H9 (cell line): ENCODE measurements at regions not wholly inside any gene's neighbourhood (a gene's known extent, or its start where the extent isn't known, plus 50 kb on each side); places are given as distances from the start of the nearest gene placed in this dataset.

Source experiments
- DNase-seq: peaks from one replicate; pipeline ENCODE4 v3.0.0-alpha.2; 2017
- H2AFZ ChIP-seq: one replicate; pipeline ENCODE4 v1.6.1; 2013; ENCODE audit warnings: mild to moderate bottlenecking, low read length, control low read depth, moderate library complexity
- H2AK5ac ChIP-seq: 2 replicates; pipeline ENCODE4 v1.6.1; 2013; ENCODE audit warnings: low read length, control low read depth, mixed read lengths; ENCODE audit not compliant: insufficient read length
- H2BK120ac ChIP-seq: one replicate; pipeline ENCODE4 v1.6.1; 2013; ENCODE audit warnings: low read depth, mild to moderate bottlenecking, low read length, control low read depth, inconsistent platforms; ENCODE audit not compliant: poor library complexity, severe bottlenecking
- H2BK12ac ChIP-seq: 2 replicates; pipeline ENCODE4 v1.6.1; 2013; ENCODE audit warnings: low read length, control low read depth, mixed read lengths, low read depth; ENCODE audit not compliant: insufficient read length
- H2BK15ac ChIP-seq: 2 replicates; pipeline ENCODE4 v1.6.1; 2013; ENCODE audit warnings: low read depth, low read length, control low read depth
- H2BK20ac ChIP-seq: one replicate; pipeline ENCODE4 v1.6.1; 2013; ENCODE audit warnings: low read depth, mild to moderate bottlenecking, low read length, control low read depth, inconsistent platforms; ENCODE audit not compliant: poor library complexity, severe bottlenecking
- H2BK5ac ChIP-seq: 2 replicates; pipeline ENCODE4 v1.6.1; 2013; ENCODE audit warnings: low read length, control low read depth, mixed read lengths; ENCODE audit not compliant: insufficient read length
- H3K14ac ChIP-seq: 2 replicates; pipeline ENCODE4 v1.6.1; 2013; ENCODE audit warnings: low read length, control low read depth; ENCODE audit not compliant: insufficient read depth
- H3K18ac ChIP-seq: 2 replicates; pipeline ENCODE4 v1.6.1; 2013; ENCODE audit warnings: low read depth, mild to moderate bottlenecking, mixed read lengths, low read length, control low read depth; ENCODE audit not compliant: insufficient read length
- H3K23ac ChIP-seq: 2 replicates; pipeline ENCODE4 v1.6.1; 2013; ENCODE audit warnings: low read length, control low read depth, mixed read lengths, low read depth; ENCODE audit not compliant: insufficient read length
- H3K23me2 ChIP-seq: 2 replicates; pipeline ENCODE4 v1.6.1; 2013; ENCODE audit warnings: low read depth, mild to moderate bottlenecking, mixed read lengths, low read length, control low read depth; ENCODE audit not compliant: insufficient read length, poor library complexity, severe bottlenecking
- H3K27ac ChIP-seq: 2 replicates; pipeline ENCODE4 v1.5.1; 2013; ENCODE audit warnings: low read length, control low read depth, mixed read lengths, low read depth; ENCODE audit not compliant: insufficient read length
- H3K27me3 ChIP-seq: 2 replicates; pipeline ENCODE4 v1.6.1; 2013; ENCODE audit warnings: low read length, control low read depth, inconsistent platforms; ENCODE audit not compliant: insufficient read depth
- H3K4ac ChIP-seq: 2 replicates; pipeline ENCODE4 v1.6.1; 2013; ENCODE audit warnings: low read depth, mild to moderate bottlenecking, control low read depth, inconsistent platforms, low read length, moderate library complexity
- H3K4me1 ChIP-seq: 2 replicates; pipeline ENCODE4 v1.6.1; 2013; ENCODE audit warnings: low read length, control low read depth, inconsistent platforms; ENCODE audit not compliant: insufficient read depth
- H3K4me2 ChIP-seq: 2 replicates; pipeline ENCODE4 v1.6.1; 2013; ENCODE audit warnings: low read length, control low read depth, mixed read lengths; ENCODE audit not compliant: insufficient read length, insufficient read depth
- H3K56ac ChIP-seq: 2 replicates; pipeline ENCODE4 v1.6.1; 2013; ENCODE audit warnings: low read depth, mild to moderate bottlenecking, mixed read lengths, low read length, control low read depth; ENCODE audit not compliant: insufficient read length
- H3K79me1 ChIP-seq: 2 replicates; pipeline ENCODE4 v1.6.1; 2013; ENCODE audit warnings: low read depth, mild to moderate bottlenecking, moderate library complexity, low read length, control low read depth, inconsistent platforms; ENCODE audit not compliant: insufficient read depth, poor library complexity, severe bottlenecking
- H3K79me2 ChIP-seq: 2 replicates; pipeline ENCODE4 v1.6.1; 2013; ENCODE audit warnings: low read length, control low read depth, inconsistent platforms; ENCODE audit not compliant: insufficient read depth
- H3K9ac ChIP-seq: 2 replicates; pipeline ENCODE4 v1.6.1; 2013; ENCODE audit warnings: low read length, control low read depth, mixed read lengths; ENCODE audit not compliant: insufficient read length; ENCODE audit errors: extremely low read depth
- H3K9me3 ChIP-seq: one replicate; pipeline ENCODE4 v1.6.1; 2013; ENCODE audit warnings: low read depth, low read length, inconsistent platforms; ENCODE audit not compliant: control insufficient read depth
- H3T11ph ChIP-seq: one replicate; pipeline ENCODE4 v1.6.1; 2013; ENCODE audit warnings: mild to moderate bottlenecking, low read length, control low read depth, inconsistent platforms
- H4K20me1 ChIP-seq: one replicate; pipeline ENCODE4 v1.6.1; 2013; ENCODE audit not compliant: control insufficient read depth, insufficient read length, insufficient read depth
- H4K5ac ChIP-seq: 2 replicates; pipeline ENCODE4 v1.6.1; 2013; ENCODE audit warnings: low read depth, mild to moderate bottlenecking, mixed read lengths, low read length, control low read depth; ENCODE audit not compliant: insufficient read length
- H4K8ac ChIP-seq: replicated peaks from 2 replicates; pipeline ENCODE4 v1.6.1; 2013; ENCODE audit warnings: low read length, control low read depth, mixed read lengths, low read depth; ENCODE audit not compliant: insufficient read length
- H4K91ac ChIP-seq: 2 replicates; pipeline ENCODE4 v1.6.1; 2013; ENCODE audit warnings: low read depth, mild to moderate bottlenecking, moderate library complexity, mixed read lengths, low read length, control low read depth; ENCODE audit not compliant: insufficient read length
- H3K27ac Mint-ChIP-seq, 3 experiments: 2 replicates in 2 of 3; 3 replicates in 1 of 3; pipeline ENCODE4 v1.8.0; 2020 to 2021; ENCODE audit warnings: mixed read lengths in 3 of 3, mild to moderate bottlenecking in 1 of 3, moderate library complexity in 1 of 3
- H3K27me3 Mint-ChIP-seq: 2 replicates; pipeline ENCODE4 v1.8.0; 2021; ENCODE audit warnings: low read depth, mild to moderate bottlenecking, moderate library complexity, mixed read lengths
- H3K36me3 Mint-ChIP-seq, 3 experiments: 2 replicates in 2 of 3; 3 replicates in 1 of 3; pipeline ENCODE4 v1.8.0; 2020 to 2021; ENCODE audit warnings: low read depth in 3 of 3, mixed read lengths in 3 of 3; ENCODE audit not compliant: insufficient read depth in 1 of 3
- H3K4me1 Mint-ChIP-seq, 2 experiments: 2 replicates each; pipeline ENCODE4 v1.8.0; 2020; ENCODE audit warnings: mixed read lengths in 2 of 2
- H3K4me3 Mint-ChIP-seq, 2 experiments: 2 replicates in 1 of 2; 3 replicates in 1 of 2; pipeline ENCODE4 v1.8.0; 2020 to 2021; ENCODE audit warnings: mild to moderate bottlenecking in 2 of 2, mixed read lengths in 2 of 2, moderate library complexity in 1 of 2
- H3K9me3 Mint-ChIP-seq, 2 experiments: 2 replicates in 1 of 2; 3 replicates in 1 of 2; pipeline ENCODE4 v1.8.0; 2020; ENCODE audit warnings: mild to moderate bottlenecking in 2 of 2, mixed read lengths in 2 of 2, moderate library complexity in 1 of 2
- WGBS: extraction: QIAGEN DNeasy Blood & Tissue Kit; methylation state at CpG from one replicate; pipeline ENCODE4 v1.1.7; 2013; ENCODE audit warnings: missing lambda C conversion rate, low lambda C conversion rate, mixed read lengths; ENCODE audit not compliant: insufficient read length; ENCODE audit errors: extremely low coverage; 5-methylcytosine and 5-hydroxymethylcytosine counted together
- TF ChIP-seq, protein P1 (sequence below): fragments of 200-600 bp; sonication (generic); conservative IDR thresholded peaks from 3 replicates; pipeline ENCODE4 v1.8.0; 2021; ENCODE audit warnings: antibody characterized with exemption, mild to moderate bottlenecking

DNA sequence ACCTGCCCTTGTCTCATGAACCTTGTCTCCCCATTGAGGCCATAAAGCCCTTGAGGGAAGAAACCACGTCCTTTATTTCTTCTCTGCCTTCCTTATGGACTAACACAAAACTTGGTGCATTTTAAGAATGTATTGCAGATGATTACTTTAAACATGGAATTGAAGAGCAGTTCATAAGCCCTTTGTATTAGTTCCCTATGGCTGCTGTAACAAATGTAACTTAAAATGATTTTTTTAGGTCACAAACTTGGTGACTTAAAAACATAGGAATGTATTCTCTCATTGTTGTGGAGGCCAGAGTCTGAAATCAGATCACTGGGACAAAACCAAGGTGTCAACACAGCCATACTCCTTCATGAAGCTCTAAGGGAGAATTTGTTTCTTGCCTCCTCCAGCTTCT is 185.5 kb downstream of the PHLDA1 start:
- no peak overlapping the region for H3K27ac ChIP-seq
- no peak overlapping the region for H2AFZ ChIP-seq
- H3K9me3 ChIP-seq: no peaks in the 10 kb centered on the region
- TF ChIP-seq, protein P1, sequence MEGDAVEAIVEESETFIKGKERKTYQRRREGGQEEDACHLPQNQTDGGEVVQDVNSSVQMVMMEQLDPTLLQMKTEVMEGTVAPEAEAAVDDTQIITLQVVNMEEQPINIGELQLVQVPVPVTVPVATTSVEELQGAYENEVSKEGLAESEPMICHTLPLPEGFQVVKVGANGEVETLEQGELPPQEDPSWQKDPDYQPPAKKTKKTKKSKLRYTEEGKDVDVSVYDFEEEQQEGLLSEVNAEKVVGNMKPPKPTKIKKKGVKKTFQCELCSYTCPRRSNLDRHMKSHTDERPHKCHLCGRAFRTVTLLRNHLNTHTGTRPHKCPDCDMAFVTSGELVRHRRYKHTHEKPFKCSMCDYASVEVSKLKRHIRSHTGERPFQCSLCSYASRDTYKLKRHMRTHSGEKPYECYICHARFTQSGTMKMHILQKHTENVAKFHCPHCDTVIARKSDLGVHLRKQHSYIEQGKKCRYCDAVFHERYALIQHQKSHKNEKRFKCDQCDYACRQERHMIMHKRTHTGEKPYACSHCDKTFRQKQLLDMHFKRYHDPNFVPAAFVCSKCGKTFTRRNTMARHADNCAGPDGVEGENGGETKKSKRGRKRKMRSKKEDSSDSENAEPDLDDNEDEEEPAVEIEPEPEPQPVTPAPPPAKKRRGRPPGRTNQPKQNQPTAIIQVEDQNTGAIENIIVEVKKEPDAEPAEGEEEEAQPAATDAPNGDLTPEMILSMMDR: no peak
- H2AK5ac ChIP-seq: no peak overlapping the region
- no peak overlapping the region for H2BK5ac ChIP-seq
- no peak overlapping the region for H3K4me2 ChIP-seq
- no peak overlapping the region for H2BK120ac ChIP-seq
- H4K20me1 ChIP-seq: no peaks in the 10 kb centered on the region
- no peak overlapping the region for H2BK12ac ChIP-seq
- H3K4ac ChIP-seq: no peak overlapping the region
- H3K4me1 ChIP-seq: no peaks in the 10 kb centered on the region; the same call in 1 of the 2 replicates
- no peak overlapping the region for H3K23ac ChIP-seq
- no peak overlapping the region for H3K56ac ChIP-seq
- Mint-ChIP-seq H3K9me3 (peaks cover 0 to 9% of the 10 kb centered on the region in 2 experiments; a peak in 2 of 5 replicates), H3K4me1 (peaks cover 10 to 15% of the 10 kb centered on the region in 2 experiments), H3K4me3 (no peak overlapping the region), H3K27me3 (no peaks in the 10 kb centered on the region; the same call in 1 of the 2 replicates), H3K27ac (peak overlapping the region in 1 of 3 experiments; percentile 11; a peak in 1 of 7 replicates), H3K36me3 (peaks cover 0 to 9% (median 2%) of the 10 kb centered on the region in 3 experiments; a peak in 5 of 7 replicates)
- H3K9ac ChIP-seq: no peak overlapping the region
- no peak overlapping the region for H4K5ac ChIP-seq
- H3K79me1 ChIP-seq: no peaks in the 10 kb centered on the region
- H3K27me3 ChIP-seq: no peaks in the 10 kb centered on the region
- H3K79me2 ChIP-seq: no peaks in the 10 kb centered on the region
- DNase-seq: no peak
- H4K8ac ChIP-seq: no peak overlapping the region
- no CpG with 5 or more reads among the region's 1 CpG for WGBS
- no peaks in the 10 kb centered on the region for H3K23me2 ChIP-seq
- H2BK15ac ChIP-seq: no peak overlapping the region
- no peak overlapping the region for H2BK20ac ChIP-seq
- no peak overlapping the region for H3K18ac ChIP-seq
- H4K91ac ChIP-seq: no peak overlapping the region
- H3T11ph ChIP-seq: no peak overlapping the region
- H3K14ac ChIP-seq: no peak overlapping the region
